ENCODE measurements at regions not wholly inside any gene's neighbourhood (a gene's known extent, or its start where the extent isn't known, plus 50 kb on each side); places are given as distances from the start of the nearest gene placed in this dataset.

DNA sequence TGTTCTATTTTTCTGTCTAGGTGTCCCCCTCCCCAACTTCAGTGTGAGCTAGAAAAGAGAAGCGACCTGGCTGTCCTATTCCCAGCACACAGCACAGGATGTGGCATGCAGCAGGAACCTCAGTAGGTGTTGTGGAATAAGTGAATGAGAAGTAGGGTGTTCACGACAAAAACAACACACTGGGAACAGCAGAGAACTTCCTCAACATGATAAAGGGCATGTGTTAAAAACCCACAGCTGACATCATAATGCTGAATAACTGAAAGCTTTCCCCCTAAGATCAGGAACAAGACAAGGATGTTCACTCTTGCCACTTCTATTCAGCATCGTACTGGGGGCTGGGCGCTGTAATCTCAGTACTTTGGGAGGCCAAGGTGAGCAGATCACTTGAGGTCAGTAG, 155.6 kb upstream of the ZNF618 start:
- TF ChIP-seq, protein P1, sequence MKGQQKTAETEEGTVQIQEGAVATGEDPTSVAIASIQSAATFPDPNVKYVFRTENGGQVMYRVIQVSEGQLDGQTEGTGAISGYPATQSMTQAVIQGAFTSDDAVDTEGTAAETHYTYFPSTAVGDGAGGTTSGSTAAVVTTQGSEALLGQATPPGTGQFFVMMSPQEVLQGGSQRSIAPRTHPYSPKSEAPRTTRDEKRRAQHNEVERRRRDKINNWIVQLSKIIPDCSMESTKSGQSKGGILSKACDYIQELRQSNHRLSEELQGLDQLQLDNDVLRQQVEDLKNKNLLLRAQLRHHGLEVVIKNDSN (IDR thresholded peaks at IDR 0.05; ENCODE audit: borderline replicate concordance, low read depth), result no peak
- no peak for TF ChIP-seq SIN3A (IDR thresholded peaks at IDR 0.05; ENCODE audit: borderline replicate concordance, low read depth, low read length)
- TF ChIP-seq TAF1 (IDR thresholded peaks at IDR 0.05; ENCODE audit: borderline replicate concordance, low read depth, low read length), result no peak
- TF ChIP-seq NRF1 (IDR thresholded peaks at IDR 0.05; ENCODE audit: low read depth, low read length), result no peak
- TF ChIP-seq, protein P2, sequence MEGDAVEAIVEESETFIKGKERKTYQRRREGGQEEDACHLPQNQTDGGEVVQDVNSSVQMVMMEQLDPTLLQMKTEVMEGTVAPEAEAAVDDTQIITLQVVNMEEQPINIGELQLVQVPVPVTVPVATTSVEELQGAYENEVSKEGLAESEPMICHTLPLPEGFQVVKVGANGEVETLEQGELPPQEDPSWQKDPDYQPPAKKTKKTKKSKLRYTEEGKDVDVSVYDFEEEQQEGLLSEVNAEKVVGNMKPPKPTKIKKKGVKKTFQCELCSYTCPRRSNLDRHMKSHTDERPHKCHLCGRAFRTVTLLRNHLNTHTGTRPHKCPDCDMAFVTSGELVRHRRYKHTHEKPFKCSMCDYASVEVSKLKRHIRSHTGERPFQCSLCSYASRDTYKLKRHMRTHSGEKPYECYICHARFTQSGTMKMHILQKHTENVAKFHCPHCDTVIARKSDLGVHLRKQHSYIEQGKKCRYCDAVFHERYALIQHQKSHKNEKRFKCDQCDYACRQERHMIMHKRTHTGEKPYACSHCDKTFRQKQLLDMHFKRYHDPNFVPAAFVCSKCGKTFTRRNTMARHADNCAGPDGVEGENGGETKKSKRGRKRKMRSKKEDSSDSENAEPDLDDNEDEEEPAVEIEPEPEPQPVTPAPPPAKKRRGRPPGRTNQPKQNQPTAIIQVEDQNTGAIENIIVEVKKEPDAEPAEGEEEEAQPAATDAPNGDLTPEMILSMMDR (IDR thresholded peaks at IDR 0.05), result no peak
- TF ChIP-seq RXRA (IDR thresholded peaks at IDR 0.05; ENCODE audit: borderline replicate concordance, low read depth), result no peak
- no peak for TF ChIP-seq YY1 (IDR thresholded peaks at IDR 0.05; ENCODE audit: low read depth)
- TF ChIP-seq MEF2A (IDR thresholded peaks at IDR 0.05; ENCODE audit: borderline replicate concordance, low read depth), result no peak
